ENCODE measurements at regions not wholly inside any gene's neighbourhood (a gene's known extent, or its start where the extent isn't known, plus 50 kb on each side); places are given as distances from the start of the nearest gene placed in this dataset.

GRCh38 chr2:117603567-117603966 is 210.9 kb upstream of the DDX18 start:
- Histone ChIP-seq H3K4me1 (no peaks in the 10 kb centered on the region), H3K27ac (no peak overlapping the region), H3K27me3 (no peaks in the 10 kb centered on the region), H3K36me3 (no peaks in the 10 kb centered on the region), H3K9me3 (no peaks in the 10 kb centered on the region), H3K4me3 (no peak overlapping the region)
- DNase-seq (no peak), ATAC-seq (no peak)
- intact Hi-C loops (cut with DNase I): no loop called here
- WGBS, 2 donors: 9 to 12% methylated on average over 5 of the region's 5 CpGs
- no peak for TF ChIP-seq CTCF (IDR thresholded peaks at IDR 0.05)

- ATAC-seq (no peak), DNase-seq (no peak)
- intact Hi-C loops (cut with DNase I): no loop called here
- H3K4me1 ChIP-seq: no peaks in the 10 kb centered on the region
- H3K27ac ChIP-seq: no peak overlapping the region
- no peaks in the 10 kb centered on the region for H3K9me3 ChIP-seq
- H3K27me3 ChIP-seq: no peaks in the 10 kb centered on the region
- no peak overlapping the region for H3K4me3 ChIP-seq
- TF ChIP-seq CTCF (IDR thresholded peaks at IDR 0.05): no peak
- 39 to 91% methylated on average over 2 of the region's 2 CpGs for WGBS, 2 donors
- no peaks in the 10 kb centered on the region for H3K36me3 ChIP-seq
Measured at GRCh38 chr2:117607202-117607601, 207.3 kb upstream of the DDX18 start.

- ATAC-seq (no peak), DNase-seq (no peak)
- intact Hi-C loops (cut with DNase I): no loop called here
- Histone ChIP-seq H3K4me3 (no peak overlapping the region), H3K27ac (no peak overlapping the region), H3K9me3 (no peaks in the 10 kb centered on the region), H3K36me3 (no peaks in the 10 kb centered on the region), H3K27me3 (no peaks in the 10 kb centered on the region), H3K4me1 (no peaks in the 10 kb centered on the region)
- 58 to 64% methylated on average over 5 of the region's 5 CpGs for WGBS, 2 donors
- no peak for TF ChIP-seq CTCF (IDR thresholded peaks at IDR 0.05)
Measured at GRCh38 chr2:117613101-117613500, 201.4 kb upstream of the DDX18 start.

- no peak for DNase-seq
- no peaks in the 10 kb centered on the region for H3K27me3 ChIP-seq
- no peak overlapping the region for H3K27ac ChIP-seq
- no peaks in the 10 kb centered on the region for H3K36me3 ChIP-seq
- H3K9me3 ChIP-seq: no peaks in the 10 kb centered on the region
- 82 to 88% methylated on average over 5 of the region's 5 CpGs for WGBS, 2 donors
- H3K4me1 ChIP-seq: no peaks in the 10 kb centered on the region
- no peak for TF ChIP-seq CTCF (IDR thresholded peaks at IDR 0.05)
- intact Hi-C loops (cut with DNase I): no loop called here
- no peak for ATAC-seq
- H3K4me3 ChIP-seq: no peak overlapping the region
Measured at GRCh38 chr2:117614296-117614695, 200.2 kb upstream of the DDX18 start.

Data from heart right ventricle (tissue), 16 donors.